ENCODE measurements at regions not wholly inside any gene's neighbourhood (a gene's known extent, or its start where the extent isn't known, plus 50 kb on each side); places are given as distances from the start of the nearest gene placed in this dataset.
A peak's percentile ranks its signal among the peaks of the same experiment; 100 is the strongest.

DNA sequence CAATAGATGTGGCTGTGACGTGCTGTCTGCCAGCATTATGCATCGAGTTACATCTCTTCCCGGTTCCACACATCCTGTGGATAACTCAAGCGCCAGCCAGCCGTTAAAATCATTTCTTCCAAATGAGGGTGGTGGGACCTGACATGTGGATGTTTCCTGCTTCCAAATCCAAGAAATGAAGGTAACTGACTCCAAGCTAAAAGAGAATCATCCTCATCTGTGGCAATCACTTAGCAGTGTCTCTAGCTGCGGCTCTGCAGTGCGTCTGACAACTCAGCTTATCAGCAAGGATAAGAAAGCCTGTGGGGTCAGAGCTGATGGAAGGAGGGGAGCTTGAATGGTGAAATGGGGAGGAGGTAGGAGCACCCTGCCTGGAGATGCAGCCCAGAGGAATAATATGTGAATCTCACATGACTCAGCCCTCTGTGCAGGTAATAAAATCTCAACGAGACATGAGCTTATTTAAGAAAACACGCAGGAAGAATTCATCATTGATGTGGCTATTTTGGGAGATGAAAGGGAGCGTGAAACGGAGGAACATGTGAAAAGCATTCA, 382.2 kb upstream of the TRIB2 start:
- no peak for DNase-seq (ENCODE audit: extremely low read depth, low read depth)
- TF ChIP-seq, protein P1, sequence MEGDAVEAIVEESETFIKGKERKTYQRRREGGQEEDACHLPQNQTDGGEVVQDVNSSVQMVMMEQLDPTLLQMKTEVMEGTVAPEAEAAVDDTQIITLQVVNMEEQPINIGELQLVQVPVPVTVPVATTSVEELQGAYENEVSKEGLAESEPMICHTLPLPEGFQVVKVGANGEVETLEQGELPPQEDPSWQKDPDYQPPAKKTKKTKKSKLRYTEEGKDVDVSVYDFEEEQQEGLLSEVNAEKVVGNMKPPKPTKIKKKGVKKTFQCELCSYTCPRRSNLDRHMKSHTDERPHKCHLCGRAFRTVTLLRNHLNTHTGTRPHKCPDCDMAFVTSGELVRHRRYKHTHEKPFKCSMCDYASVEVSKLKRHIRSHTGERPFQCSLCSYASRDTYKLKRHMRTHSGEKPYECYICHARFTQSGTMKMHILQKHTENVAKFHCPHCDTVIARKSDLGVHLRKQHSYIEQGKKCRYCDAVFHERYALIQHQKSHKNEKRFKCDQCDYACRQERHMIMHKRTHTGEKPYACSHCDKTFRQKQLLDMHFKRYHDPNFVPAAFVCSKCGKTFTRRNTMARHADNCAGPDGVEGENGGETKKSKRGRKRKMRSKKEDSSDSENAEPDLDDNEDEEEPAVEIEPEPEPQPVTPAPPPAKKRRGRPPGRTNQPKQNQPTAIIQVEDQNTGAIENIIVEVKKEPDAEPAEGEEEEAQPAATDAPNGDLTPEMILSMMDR (IDR thresholded peaks at IDR 0.05; ENCODE audit: low read depth, low read length): no peak

DNA sequence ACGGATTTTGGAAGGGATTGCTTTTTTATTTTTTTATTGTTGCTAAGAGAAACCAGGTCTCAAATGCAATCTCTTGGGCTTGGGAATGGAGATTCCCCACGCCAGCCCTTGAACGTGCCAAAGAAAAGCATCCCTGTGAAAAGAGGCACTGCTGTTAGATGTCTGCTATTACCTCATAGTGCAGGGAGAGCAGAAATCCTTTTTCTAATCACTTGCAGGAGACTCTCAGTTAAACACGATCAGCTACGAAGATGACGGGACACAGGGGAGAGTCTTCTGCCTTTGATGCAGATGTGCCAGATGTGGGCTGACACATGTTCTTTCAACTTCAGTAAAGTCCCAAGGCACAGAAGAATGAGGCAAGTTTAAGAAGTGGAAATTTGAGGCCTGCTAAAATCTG, 381.6 kb upstream of the TRIB2 start:
- no peak for DNase-seq (ENCODE audit: extremely low read depth, low read depth)
- TF ChIP-seq, protein P1 (IDR thresholded peaks at IDR 0.05; ENCODE audit: low read depth, low read length): no peak

DNA sequence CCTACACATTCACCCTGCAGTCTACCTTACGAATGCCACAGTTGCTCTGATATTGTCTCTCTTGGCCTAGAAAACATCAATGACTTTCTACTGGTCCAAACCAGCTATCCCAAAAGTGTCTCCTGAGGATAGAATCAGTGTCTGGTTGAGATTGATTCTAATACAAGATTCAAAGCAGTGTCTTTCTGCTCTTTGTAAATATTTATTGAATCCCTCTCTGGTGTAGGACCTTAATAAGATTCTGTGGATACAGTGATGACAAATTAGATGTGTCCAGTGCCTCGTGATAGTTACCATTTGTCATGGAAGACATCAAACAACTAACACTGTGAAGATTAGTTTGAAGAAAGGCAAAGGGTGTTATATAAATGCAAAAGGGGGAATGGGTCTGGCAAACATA, 380.7 kb upstream of the TRIB2 start:
- DNase-seq (ENCODE audit: extremely low read depth, low read depth): no peak
- TF ChIP-seq, protein P1 (IDR thresholded peaks at IDR 0.05; ENCODE audit: low read depth, low read length): no peak

DNA sequence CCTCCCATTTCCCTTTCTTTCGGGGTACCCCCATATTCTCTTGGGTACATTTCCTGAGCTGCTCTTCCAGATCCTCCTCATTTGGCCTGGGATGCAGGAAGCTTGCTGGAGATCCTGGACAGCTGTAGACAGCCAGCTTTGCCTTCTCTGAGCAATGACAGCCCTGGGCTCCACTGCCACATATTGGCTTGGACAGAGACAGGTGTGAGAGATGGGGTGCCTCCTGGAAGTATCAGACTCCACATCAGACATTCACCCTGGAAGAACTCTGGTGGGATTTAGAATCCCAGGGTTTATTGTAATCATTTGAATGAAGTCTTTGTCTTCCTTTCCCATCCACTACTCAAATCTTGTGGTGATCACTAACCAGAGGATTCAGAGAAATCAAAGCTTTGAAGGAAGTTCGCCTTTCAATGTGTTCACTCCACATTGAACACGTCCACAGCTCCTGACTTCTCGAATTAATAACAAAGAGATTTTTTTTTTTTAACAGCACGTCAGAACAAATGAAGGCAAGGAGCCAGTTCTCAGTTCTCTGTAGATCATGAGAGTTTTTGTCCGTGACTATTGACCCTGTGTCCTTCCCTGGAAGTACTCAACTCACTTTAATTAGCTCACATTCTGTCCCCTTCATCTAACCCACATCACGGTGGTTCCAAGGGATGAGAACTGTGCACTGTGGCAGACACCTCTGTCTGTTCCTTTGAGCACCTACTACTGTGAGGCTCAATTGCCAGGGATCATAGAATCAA, 377.6 kb upstream of the TRIB2 start:
- TF ChIP-seq, protein P1 (IDR thresholded peaks at IDR 0.05; ENCODE audit: low read depth, low read length): no peak
- DNase-seq (ENCODE audit: extremely low read depth, low read depth): no peak

DNA sequence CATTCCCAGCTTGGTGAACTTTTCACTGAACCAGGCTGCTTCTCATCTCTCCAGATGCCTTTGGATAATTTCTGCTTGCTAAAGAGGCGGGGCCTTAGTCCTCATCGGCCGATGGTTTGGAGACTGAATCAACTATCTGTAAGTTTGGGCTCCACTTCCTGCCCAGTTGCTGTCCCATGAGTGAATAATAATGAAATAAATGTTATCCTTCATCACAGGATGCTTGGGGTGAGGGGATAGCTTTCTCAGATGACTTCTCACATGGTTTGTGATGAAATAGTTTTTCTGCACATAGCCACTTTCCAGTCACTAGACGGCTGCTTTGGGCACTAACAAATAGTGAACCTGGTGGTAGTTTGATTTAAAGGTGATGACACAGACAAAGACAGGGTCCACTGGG, 376.6 kb upstream of the TRIB2 start:
- TF ChIP-seq, protein P1 (IDR thresholded peaks at IDR 0.05; ENCODE audit: low read depth, low read length): no peak
- DNase-seq (ENCODE audit: extremely low read depth, low read depth): peak; percentile 5

DNA sequence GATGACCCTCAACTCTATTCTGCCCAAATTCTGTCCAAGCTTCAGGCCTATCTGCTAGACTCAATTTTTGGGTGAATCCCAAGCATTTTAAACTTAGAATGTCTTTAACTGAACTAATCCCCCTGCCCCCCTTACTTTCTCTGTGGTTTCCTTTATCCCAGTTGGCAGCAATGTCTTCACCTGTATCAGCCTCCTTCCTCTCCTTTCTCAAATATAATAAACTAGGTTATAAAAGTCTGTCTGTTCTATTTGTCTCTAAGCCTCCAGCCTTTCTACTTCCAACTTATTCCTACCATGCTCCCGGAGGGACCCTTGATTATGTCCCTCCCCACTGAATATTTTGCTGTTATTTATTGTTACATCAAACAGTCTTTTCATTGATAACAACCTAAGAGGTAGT, 375.5 kb upstream of the TRIB2 start:
- TF ChIP-seq, protein P1 (IDR thresholded peaks at IDR 0.05; ENCODE audit: low read depth, low read length): no peak
- no peak for DNase-seq (ENCODE audit: extremely low read depth, low read depth)

DNA sequence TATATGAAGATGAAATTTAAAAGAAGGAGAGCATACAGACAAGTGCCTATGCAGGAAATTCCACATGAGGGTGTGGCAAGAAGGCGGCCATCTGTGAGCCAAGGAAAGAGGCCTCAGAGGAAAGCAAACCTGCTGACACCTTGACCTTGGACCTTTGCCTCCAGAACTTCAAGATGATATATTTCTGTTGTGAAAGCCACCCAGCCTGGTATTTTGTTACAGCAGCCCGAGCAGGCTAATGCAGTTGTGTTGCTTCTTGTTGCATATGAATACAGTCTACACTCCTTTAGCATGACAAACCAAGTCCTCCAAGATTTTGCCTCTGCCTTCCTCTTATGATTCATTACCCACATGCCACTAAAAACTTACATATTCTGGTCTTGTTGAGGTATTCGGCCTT, 374.8 kb upstream of the TRIB2 start:
- TF ChIP-seq, protein P1 (IDR thresholded peaks at IDR 0.05; ENCODE audit: low read depth, low read length): no peak
- no peak for DNase-seq (ENCODE audit: extremely low read depth, low read depth)

All from AG09319 (cell line).